ENCODE measurements at regions not wholly inside any gene's neighbourhood (a gene's known extent, or its start where the extent isn't known, plus 50 kb on each side); places are given as distances from the start of the nearest gene placed in this dataset.

- Histone ChIP-seq H3K9me3 (peaks cover 12% of the 10 kb centered on the region), H3K4me1 (ENCODE audit: low read depth) (no peaks in the 10 kb centered on the region), H3K36me3 (ENCODE audit: low read depth) (no peaks in the 10 kb centered on the region), H3K4me3 (no peak overlapping the region)
- ATAC-seq, result peak; percentile 24
- TF ChIP-seq CTCF (IDR thresholded peaks at IDR 0.05), result no peak
- peak in 1 of 3 donors; percentile 12 for DNase-seq
- intact Hi-C loops (cut with DNase I, micrococcal nuclease), result no loop called here
Measured at GRCh38 chr10:131708225-131708880, 192.5 kb upstream of the PPP2R2D start.

- intact Hi-C loops (cut with DNase I, micrococcal nuclease), result no loop called here
- Histone ChIP-seq H3K4me1 (ENCODE audit: low read depth) (no peaks in the 10 kb centered on the region), H3K4me3 (no peak overlapping the region), H3K36me3 (ENCODE audit: low read depth) (no peaks in the 10 kb centered on the region), H3K9me3 (peaks cover 12% of the 10 kb centered on the region)
- no peak for TF ChIP-seq CTCF (IDR thresholded peaks at IDR 0.05)
- no peak for DNase-seq
- ATAC-seq, result no peak
Measured at GRCh38 chr10:131710142-131710861, 190.5 kb upstream of the PPP2R2D start.

- TF ChIP-seq CTCF (IDR thresholded peaks at IDR 0.05), result no peak
- H3K4me3 ChIP-seq, result no peak overlapping the region
- DNase-seq (no peak), ATAC-seq (no peak)
- H3K9me3 ChIP-seq, result no peaks in the 10 kb centered on the region
- no peaks in the 10 kb centered on the region for H3K36me3 ChIP-seq (ENCODE audit: low read depth)
- intact Hi-C loops (cut with DNase I, micrococcal nuclease), result no loop called here
- peaks cover 3% of the 10 kb centered on the region for H3K4me1 ChIP-seq (ENCODE audit: low read depth)
Measured at GRCh38 chr10:131722121-131722520, 178.7 kb upstream of the PPP2R2D start.

- no peak for ATAC-seq
- H3K4me1 ChIP-seq (ENCODE audit: low read depth), result peaks cover 3% of the 10 kb centered on the region
- no peak for DNase-seq
- no peaks in the 10 kb centered on the region for H3K36me3 ChIP-seq (ENCODE audit: low read depth)
- intact Hi-C loops (cut with DNase I, micrococcal nuclease), result no loop called here
- no peak overlapping the region for H3K4me3 ChIP-seq
- no peak for TF ChIP-seq CTCF (IDR thresholded peaks at IDR 0.05)
- H3K9me3 ChIP-seq, result no peaks in the 10 kb centered on the region
Measured at GRCh38 chr10:131722525-131723264, 178.1 kb upstream of the PPP2R2D start.

GRCh38 chr10:131723297-131724168 is 177.3 kb upstream of the PPP2R2D start:
- no peak for TF ChIP-seq CTCF (IDR thresholded peaks at IDR 0.05)
- peaks cover 3% of the 10 kb centered on the region for H3K4me1 ChIP-seq (ENCODE audit: low read depth)
- H3K4me3 ChIP-seq, result no peak overlapping the region
- ATAC-seq (no peak), DNase-seq (no peak)
- H3K9me3 ChIP-seq, result no peaks in the 10 kb centered on the region
- H3K36me3 ChIP-seq (ENCODE audit: low read depth), result no peaks in the 10 kb centered on the region
- intact Hi-C loops (cut with DNase I, micrococcal nuclease), result no loop called here

All from mucosa of descending colon (tissue), 3 donors.